SK-N-SH treated with all-trans-retinoic acid at 6 μM for 48 hours (cell line): ENCODE measurements at regions not wholly inside any gene's neighbourhood (a gene's known extent, or its start where the extent isn't known, plus 50 kb on each side); places are given as distances from the start of the nearest gene placed in this dataset.

Experiments
- ARNTL ChIP-seq: fragments of 450-650 bp; formaldehyde crosslinking; IDR thresholded peaks from 2 replicates; pipeline ENCODE4 v1.5.0; 2020; ENCODE audit warnings: low read depth, mild to moderate bottlenecking, moderate library complexity, borderline replicate concordance
- BACH2 ChIP-seq: fragments of 250-450 bp; sonication (Bioruptor Pico); IDR thresholded peaks from 2 replicates; pipeline ENCODE4 v1.9.0; 2021; ENCODE audit warnings: mild to moderate bottlenecking, borderline replicate concordance
- CREB5 ChIP-seq: fragments of 250-450 bp; sonication (Bioruptor Pico); IDR thresholded peaks from 2 replicates; pipeline ENCODE4 v1.5.1; 2020; ENCODE audit warnings: low read depth, mild to moderate bottlenecking, moderate library complexity
- GLIS3 ChIP-seq: fragments of 250-450 bp; sonication (Bioruptor Pico); IDR thresholded peaks from 2 replicates; pipeline ENCODE4 v1.5.0; 2020; ENCODE audit warnings: mild to moderate bottlenecking, moderate library complexity
- OSR1 ChIP-seq: fragments of 250-450 bp; sonication (Bioruptor Pico); IDR thresholded peaks from 2 replicates; pipeline ENCODE4 v1.8.0; 2022; ENCODE audit warnings: moderate library complexity, mild to moderate bottlenecking, inconsistent platforms
- PATZ1 ChIP-seq: fragments of 250-450 bp; sonication (Bioruptor Pico); IDR thresholded peaks from 2 replicates; pipeline ENCODE4 v1.8.0; 2020; ENCODE audit warnings: mild to moderate bottlenecking, moderate library complexity, borderline replicate concordance
- POU6F1 ChIP-seq: fragments of 250-450 bp; sonication (Bioruptor Pico); IDR thresholded peaks from 2 replicates; pipeline ENCODE4 v1.8.0; 2021; ENCODE audit warnings: low read depth, mild to moderate bottlenecking, moderate library complexity, borderline replicate concordance
- SNAI2 ChIP-seq: fragments of 250-450 bp; sonication (Bioruptor Pico); IDR thresholded peaks from 2 replicates; pipeline ENCODE4 v1.5.0; 2020; ENCODE audit warnings: mild to moderate bottlenecking, moderate library complexity
- TCF4 ChIP-seq: fragments of 250-450 bp; sonication (Bioruptor Pico); IDR thresholded peaks from 2 replicates; pipeline ENCODE4 v1.8.0; 2021; ENCODE audit warnings: mild to moderate bottlenecking, moderate library complexity, borderline replicate concordance
- TSHZ2 ChIP-seq: fragments of 250-450 bp; sonication (Bioruptor Pico); IDR thresholded peaks from 2 replicates; pipeline ENCODE4 v1.5.0; 2020; ENCODE audit warnings: mild to moderate bottlenecking, moderate library complexity
- ZFP3 ChIP-seq: fragments of 250-450 bp; sonication (Bioruptor Pico); IDR thresholded peaks from 2 replicates; pipeline ENCODE4 v1.5.0; 2020; ENCODE audit warnings: mild to moderate bottlenecking, moderate library complexity
- ZFP30 ChIP-seq: fragments of 450-650 bp; formaldehyde crosslinking; IDR thresholded peaks from 2 replicates; pipeline ENCODE4 v1.5.0; 2022; ENCODE audit warnings: mild to moderate bottlenecking, moderate library complexity
- ZNF8 ChIP-seq: fragments of 450-650 bp; formaldehyde crosslinking; IDR thresholded peaks from 2 replicates; pipeline ENCODE4 v1.5.0; 2020; ENCODE audit warnings: mild to moderate bottlenecking, moderate library complexity

GRCh38 chr12:60020068-60020467, 424.2 kb downstream of the SLC16A7 start:
- TF ChIP-seq CREB5 (CRISPR knock-in tag) = no peak
- TF ChIP-seq SNAI2 (CRISPR knock-in tag) = no peak
- no peak for TF ChIP-seq POU6F1 (CRISPR knock-in tag)
- no peak for TF ChIP-seq TCF4 (CRISPR knock-in tag)
- no peak for TF ChIP-seq ZFP3 (CRISPR knock-in tag)
- no peak for TF ChIP-seq PATZ1 (CRISPR knock-in tag)
- no peak for TF ChIP-seq GLIS3 (CRISPR knock-in tag)
- no peak for TF ChIP-seq OSR1 (CRISPR knock-in tag)
- no peak for TF ChIP-seq BACH2 (CRISPR knock-in tag)
- TF ChIP-seq ARNTL (CRISPR knock-in tag) = no peak
- TF ChIP-seq TSHZ2 = no peak
- no peak for TF ChIP-seq ZNF8 (CRISPR knock-in tag)
- TF ChIP-seq ZFP30 (CRISPR knock-in tag) = no peak
